ENCODE measurements at regions not wholly inside any gene's neighbourhood (a gene's known extent, or its start where the extent isn't known, plus 50 kb on each side); places are given as distances from the start of the nearest gene placed in this dataset.

- Mint-ChIP-seq H3K27me3 (ENCODE audit: unreplicated experiment) (no peaks in the 10 kb centered on the region), H3K4me1 (ENCODE audit: low read depth, unreplicated experiment) (peaks cover 9% of the 10 kb centered on the region), H3K9me3 (ENCODE audit: low read depth, unreplicated experiment) (no peaks in the 10 kb centered on the region), H3K27ac (ENCODE audit: unreplicated experiment) (no peak overlapping the region), H3K4me3 (ENCODE audit: low read depth, unreplicated experiment) (no peak overlapping the region), H3K36me3 (ENCODE audit: insufficient read depth, unreplicated experiment) (peaks cover 5% of the 10 kb centered on the region)
- CTCF ChIA-PET: no interaction called here
- intact Hi-C loops (cut with micrococcal nuclease; ENCODE audit: unreplicated experiment): loop anchor here (5.0 kb wide), 2 partner anchors 823 to 1518 kb away; no protein-coding TSS in a partner anchor
- no peak for TF ChIP-seq CTCF (IDR thresholded peaks at IDR 0.05; ENCODE audit: unreplicated experiment)
- BruUV-seq (replicated peaks): no TSS peak
- DNase-seq: no peak
Measured at GRCh38 chr2:156890529-156891148, 366.9 kb upstream of the GALNT5 start.

- H3K36me3 Mint-ChIP-seq (ENCODE audit: insufficient read depth, unreplicated experiment): peaks cover 5% of the 10 kb centered on the region
- peaks cover 17% of the 10 kb centered on the region for H3K4me1 Mint-ChIP-seq (ENCODE audit: low read depth, unreplicated experiment)
- CTCF ChIA-PET: no interaction called here
- H3K27me3 Mint-ChIP-seq (ENCODE audit: unreplicated experiment): no peaks in the 10 kb centered on the region
- no peaks in the 10 kb centered on the region for H3K9me3 Mint-ChIP-seq (ENCODE audit: low read depth, unreplicated experiment)
- intact Hi-C loops (cut with micrococcal nuclease; ENCODE audit: unreplicated experiment): loop anchor here (1.0 to 5.0 kb wide), 6 partner anchors 164 to 1519 kb away; no protein-coding TSS in a partner anchor
- DNase-seq: no peak
- H3K27ac Mint-ChIP-seq (ENCODE audit: unreplicated experiment): no peak overlapping the region
- H3K4me3 Mint-ChIP-seq (ENCODE audit: low read depth, unreplicated experiment): no peak overlapping the region
- no TSS peak for BruUV-seq (replicated peaks)
- TF ChIP-seq CTCF (IDR thresholded peaks at IDR 0.05; ENCODE audit: unreplicated experiment): no peak
Measured at GRCh38 chr2:156891609-156892008, 365.9 kb upstream of the GALNT5 start.

GRCh38 chr2:156892467-156893281 lies 364.8 kb upstream of the GALNT5 start:
- CTCF ChIA-PET: no interaction called here
- intact Hi-C loops (cut with micrococcal nuclease; ENCODE audit: unreplicated experiment): loop anchor here (1.0 to 5.0 kb wide), 6 partner anchors 163 to 1520 kb away; no protein-coding TSS in a partner anchor
- TF ChIP-seq CTCF (IDR thresholded peaks at IDR 0.05; ENCODE audit: unreplicated experiment): peak; percentile 18
- Mint-ChIP-seq H3K4me3 (ENCODE audit: low read depth, unreplicated experiment) (peak overlapping the region; percentile 67), H3K9me3 (ENCODE audit: low read depth, unreplicated experiment) (no peaks in the 10 kb centered on the region), H3K4me1 (ENCODE audit: low read depth, unreplicated experiment) (peaks cover 20% of the 10 kb centered on the region), H3K36me3 (ENCODE audit: insufficient read depth, unreplicated experiment) (peaks cover 5% of the 10 kb centered on the region), H3K27me3 (ENCODE audit: unreplicated experiment) (no peaks in the 10 kb centered on the region), H3K27ac (ENCODE audit: unreplicated experiment) (peak overlapping the region; percentile 29)
- DNase-seq: peak; percentile 23
- no TSS peak for BruUV-seq (replicated peaks)

- Mint-ChIP-seq H3K4me3 (ENCODE audit: low read depth, unreplicated experiment) (no peak overlapping the region), H3K36me3 (ENCODE audit: insufficient read depth, unreplicated experiment) (peaks cover 5% of the 10 kb centered on the region), H3K27ac (ENCODE audit: unreplicated experiment) (no peak overlapping the region), H3K4me1 (ENCODE audit: low read depth, unreplicated experiment) (peaks cover 20% of the 10 kb centered on the region), H3K27me3 (ENCODE audit: unreplicated experiment) (no peaks in the 10 kb centered on the region), H3K9me3 (ENCODE audit: low read depth, unreplicated experiment) (no peaks in the 10 kb centered on the region)
- BruUV-seq (replicated peaks): no TSS peak
- intact Hi-C loops (cut with micrococcal nuclease; ENCODE audit: unreplicated experiment): no loop called here
- CTCF ChIA-PET: interaction anchor here (0.7 kb wide), 1 partner anchor 24 kb away, joined by 4 read pairs; no protein-coding TSS in a partner anchor
- DNase-seq: no peak
- TF ChIP-seq CTCF (IDR thresholded peaks at IDR 0.05; ENCODE audit: unreplicated experiment): no peak
Measured at GRCh38 chr2:156896294-156896693, 361.2 kb upstream of the GALNT5 start.
